EH (cell line): ENCODE measurements at regions not wholly inside any gene's neighbourhood (a gene's known extent, or its start where the extent isn't known, plus 50 kb on each side); places are given as distances from the start of the nearest gene placed in this dataset.
"Not testable (repeated sequence)": the region's sequence is repeated elsewhere in the genome, so short reads cannot be mapped to it uniquely, and the experiment has no call there.

Experiments
- DNase-seq: peaks from one replicate; pipeline ENCODE4 v3.0.0-alpha.2; 2015; ENCODE audit warnings: low read depth

- DNase-seq = not testable (repeated sequence)
Measured at GRCh38 chr16:10275214-10275996, 93.2 kb upstream of the GRIN2A start.

GRCh38 chr16:10277597-10277996 is 95.4 kb upstream of the GRIN2A start:
- no peak for DNase-seq

GRCh38 chr16:10280262-10281170 is 98.3 kb upstream of the GRIN2A start:
- no peak for DNase-seq

GRCh38 chr16:10282367-10282766 is 100.1 kb upstream of the GRIN2A start:
- no peak for DNase-seq

GRCh38 chr16:10283246-10283645 is 101.0 kb upstream of the GRIN2A start:
- DNase-seq = not testable (repeated sequence)

GRCh38 chr16:10290467-10291105 is 95.3 kb upstream of the ATF7IP2 start:
- not testable (repeated sequence) for DNase-seq

GRCh38 chr16:10292197-10292596 is 93.7 kb upstream of the ATF7IP2 start:
- not testable (repeated sequence) for DNase-seq

- not testable (repeated sequence) for DNase-seq
Measured at GRCh38 chr16:10292976-10293375, 92.9 kb upstream of the ATF7IP2 start.

GRCh38 chr16:10294153-10294552 is 91.7 kb upstream of the ATF7IP2 start:
- DNase-seq = not testable (repeated sequence)

GRCh38 chr16:10296956-10297340 is 88.9 kb upstream of the ATF7IP2 start:
- no peak for DNase-seq

GRCh38 chr16:10297341-10298006 is 88.4 kb upstream of the ATF7IP2 start:
- DNase-seq = no peak

GRCh38 chr16:10300905-10301304 is 85.0 kb upstream of the ATF7IP2 start:
- DNase-seq = no peak

GRCh38 chr16:10301547-10301946 is 84.3 kb upstream of the ATF7IP2 start:
- DNase-seq = not testable (repeated sequence)

GRCh38 chr16:10305912-10306311 is 79.9 kb upstream of the ATF7IP2 start:
- DNase-seq = no peak

GRCh38 chr16:10308305-10309193 is 77.3 kb upstream of the ATF7IP2 start:
- no peak for DNase-seq

- no peak for DNase-seq
Measured at GRCh38 chr16:10309271-10309932, 76.5 kb upstream of the ATF7IP2 start.

- no peak for DNase-seq
Measured at GRCh38 chr16:10312008-10312407, 73.9 kb upstream of the ATF7IP2 start.

GRCh38 chr16:10312784-10313724 is 72.8 kb upstream of the ATF7IP2 start:
- no peak for DNase-seq

- no peak for DNase-seq
Measured at GRCh38 chr16:10314317-10314716, 71.5 kb upstream of the ATF7IP2 start.
